NCI-H2227 (cell line): ENCODE measurements at regions not wholly inside any gene's neighbourhood (a gene's known extent, or its start where the extent isn't known, plus 50 kb on each side); places are given as distances from the start of the nearest gene placed in this dataset.
"Not testable (repeated sequence)": the region's sequence is repeated elsewhere in the genome, so short reads cannot be mapped to it uniquely, and the experiment has no call there.

ENCODE experiments used
- DNase-seq: peaks from one replicate; lab custom pipeline; 2025; ENCODE audit not compliant: unreplicated experiment; lab: John Stamatoyannopoulos, UW

- DNase-seq: no peak
Observed at GRCh38 chr14:44873536-44873935, 88.2 kb downstream of the KLHL28 start.

- DNase-seq: no peak
Observed at GRCh38 chr14:44866770-44867169, 95.0 kb downstream of the KLHL28 start.

GRCh38 chr14:44866322-44866721, 95.4 kb downstream of the KLHL28 start:
- no peak for DNase-seq

- DNase-seq: no peak
Observed at GRCh38 chr14:44863271-44863670, 98.5 kb downstream of the KLHL28 start.

GRCh38 chr14:44854114-44854513, 107.6 kb downstream of the KLHL28 start:
- DNase-seq: no peak

GRCh38 chr14:44847526-44848309, 114.0 kb downstream of the KLHL28 start:
- no peak for DNase-seq

GRCh38 chr14:44846232-44846824, 115.4 kb downstream of the KLHL28 start:
- peak; percentile 21 for DNase-seq

- DNase-seq: not testable (repeated sequence)
Observed at GRCh38 chr14:44835928-44836327, 125.8 kb downstream of the KLHL28 start.

- no peak for DNase-seq
Observed at GRCh38 chr14:44833376-44834060, 128.2 kb downstream of the KLHL28 start.

- no peak for DNase-seq
Observed at GRCh38 chr14:44830371-44830770, 131.4 kb downstream of the KLHL28 start.

GRCh38 chr14:44829021-44829420, 132.7 kb downstream of the KLHL28 start:
- DNase-seq: no peak

- no peak for DNase-seq
Observed at GRCh38 chr14:44828023-44828422, 133.7 kb downstream of the KLHL28 start.

GRCh38 chr14:44820230-44820964, 141.3 kb downstream of the KLHL28 start:
- no peak for DNase-seq

- DNase-seq: no peak
Observed at GRCh38 chr14:44814196-44814595, 147.6 kb downstream of the KLHL28 start.

- DNase-seq: no peak
Observed at GRCh38 chr14:44812672-44813071, 149.1 kb downstream of the KLHL28 start.

- no peak for DNase-seq
Observed at GRCh38 chr14:44804391-44804790, 157.4 kb downstream of the KLHL28 start.

GRCh38 chr14:44803239-44803905, 158.4 kb downstream of the KLHL28 start:
- peak; percentile 17 for DNase-seq

GRCh38 chr14:44798386-44799242, 163.1 kb downstream of the KLHL28 start:
- no peak for DNase-seq

- no peak for DNase-seq
Observed at GRCh38 chr14:44795725-44796124, 166.0 kb downstream of the KLHL28 start.

- no peak for DNase-seq
Observed at GRCh38 chr14:44791730-44792129, 170.0 kb downstream of the KLHL28 start.
